ENCODE measurements at regions not wholly inside any gene's neighbourhood (a gene's known extent, or its start where the extent isn't known, plus 50 kb on each side); places are given as distances from the start of the nearest gene placed in this dataset.
A peak's percentile ranks its signal among the peaks of the same experiment; 100 is the strongest.

GRCh38 chr9:38342532-38342931, 50.0 kb upstream of the ALDH1B1 start:
- Mint-ChIP-seq H3K4me3 (no peak overlapping the region), H3K4me1 (no peaks in the 10 kb centered on the region), H3K9me3 (peaks cover 0 to 1% (median 0%) of the 10 kb centered on the region in 5 donors), H3K36me3 (no peaks in the 10 kb centered on the region), H3K27ac (no peak overlapping the region), H3K27me3 (peaks cover 14 to 36% of the 10 kb centered on the region in 2 donors)
- CTCF ChIA-PET, result no interaction called here
- Histone ChIP-seq H3K4me3 (ENCODE audit: low read length) (no peak overlapping the region), H3K36me3 (ENCODE audit: insufficient read depth, low read length) (no peaks in the 10 kb centered on the region), H3K27ac (ENCODE audit: low read depth, low read length) (no peak overlapping the region), H3K9me3 (ENCODE audit: low read length) (no peaks in the 10 kb centered on the region), H3K27me3 (ENCODE audit: insufficient read depth, low read length, poor library complexity, severe bottlenecking) (no peaks in the 10 kb centered on the region), H3K4me1 (ENCODE audit: insufficient read depth, low read length) (no peaks in the 10 kb centered on the region)
- DNase-seq, result no peak
- POLR2A ChIA-PET, result no interaction called here

GRCh38 chr9:38342096-38342495, 50.4 kb upstream of the ALDH1B1 start:
- H3K4me3 ChIP-seq (ENCODE audit: low read length), result no peak overlapping the region
- H3K4me1 Mint-ChIP-seq, result no peaks in the 10 kb centered on the region
- peaks cover 0 to 1% (median 0%) of the 10 kb centered on the region in 5 donors for H3K9me3 Mint-ChIP-seq
- ChIA-PET POLR2A (no interaction called here), CTCF (no interaction called here)
- H3K4me3 Mint-ChIP-seq, result no peak overlapping the region
- no peaks in the 10 kb centered on the region for H3K27me3 ChIP-seq (ENCODE audit: insufficient read depth, low read length, poor library complexity, severe bottlenecking)
- no peak overlapping the region for H3K27ac ChIP-seq (ENCODE audit: low read depth, low read length)
- peaks cover 12 to 36% of the 10 kb centered on the region in 2 donors for H3K27me3 Mint-ChIP-seq
- no peak overlapping the region for H3K27ac Mint-ChIP-seq
- no peak for DNase-seq
- no peaks in the 10 kb centered on the region for H3K36me3 Mint-ChIP-seq
- no peaks in the 10 kb centered on the region for H3K4me1 ChIP-seq (ENCODE audit: insufficient read depth, low read length)
- H3K36me3 ChIP-seq (ENCODE audit: insufficient read depth, low read length), result no peaks in the 10 kb centered on the region
- no peaks in the 10 kb centered on the region for H3K9me3 ChIP-seq (ENCODE audit: low read length)

DNA sequence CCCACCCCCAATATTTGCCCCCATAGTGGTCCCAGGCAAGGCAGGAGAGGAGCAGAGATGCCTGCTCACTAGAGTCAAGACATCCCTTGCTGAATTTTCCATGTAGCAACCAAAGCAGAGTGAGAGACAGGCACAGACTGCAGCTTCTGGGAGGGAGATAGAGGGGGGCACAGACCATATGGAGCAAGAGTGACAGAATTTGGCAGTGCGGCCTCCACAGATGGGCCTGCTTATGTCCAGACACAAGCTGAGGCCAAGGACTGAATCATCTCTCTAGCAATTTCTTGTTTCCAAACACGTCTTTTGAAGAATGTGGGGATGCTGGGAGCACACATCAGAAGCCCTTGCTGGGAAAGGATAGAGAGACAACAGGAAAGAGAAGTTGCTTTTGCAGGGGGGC, 53.0 kb upstream of the ALDH1B1 start:
- Histone ChIP-seq H3K4me3 (ENCODE audit: low read length) (no peak overlapping the region), H3K27me3 (ENCODE audit: insufficient read depth, low read length, poor library complexity, severe bottlenecking) (no peaks in the 10 kb centered on the region), H3K9me3 (ENCODE audit: low read length) (no peaks in the 10 kb centered on the region), H3K4me1 (ENCODE audit: insufficient read depth, low read length) (no peaks in the 10 kb centered on the region), H3K27ac (ENCODE audit: low read depth, low read length) (no peak overlapping the region), H3K36me3 (ENCODE audit: insufficient read depth, low read length) (no peaks in the 10 kb centered on the region)
- Mint-ChIP-seq H3K27ac (peak overlapping the region in 2 of 8 donors; percentile 4 to 51), H3K4me3 (no peak overlapping the region), H3K4me1 (no peaks in the 10 kb centered on the region), H3K27me3 (peaks cover 13 to 32% of the 10 kb centered on the region in 2 donors), H3K36me3 (no peaks in the 10 kb centered on the region), H3K9me3 (no peaks in the 10 kb centered on the region)
- CTCF ChIA-PET, result no interaction called here
- DNase-seq, result no peak
- POLR2A ChIA-PET, result no interaction called here

- no peak overlapping the region for H3K27ac ChIP-seq (ENCODE audit: low read depth, low read length)
- H3K36me3 ChIP-seq (ENCODE audit: insufficient read depth, low read length), result no peaks in the 10 kb centered on the region
- CTCF ChIA-PET, result no interaction called here
- POLR2A ChIA-PET, result no interaction called here
- Mint-ChIP-seq H3K36me3 (no peaks in the 10 kb centered on the region), H3K27me3 (peaks cover 13 to 32% of the 10 kb centered on the region in 2 donors), H3K4me1 (no peaks in the 10 kb centered on the region), H3K9me3 (no peaks in the 10 kb centered on the region), H3K4me3 (no peak overlapping the region), H3K27ac (no peak overlapping the region)
- no peaks in the 10 kb centered on the region for H3K4me1 ChIP-seq (ENCODE audit: insufficient read depth, low read length)
- no peaks in the 10 kb centered on the region for H3K27me3 ChIP-seq (ENCODE audit: insufficient read depth, low read length, poor library complexity, severe bottlenecking)
- H3K4me3 ChIP-seq (ENCODE audit: low read length), result no peak overlapping the region
- no peak for DNase-seq
- H3K9me3 ChIP-seq (ENCODE audit: low read length), result no peaks in the 10 kb centered on the region
Measured at GRCh38 chr9:38339087-38339486, 53.4 kb upstream of the ALDH1B1 start.

GRCh38 chr9:38338342-38339018, 54.0 kb upstream of the ALDH1B1 start:
- H3K27me3 ChIP-seq (ENCODE audit: insufficient read depth, low read length, poor library complexity, severe bottlenecking), result no peaks in the 10 kb centered on the region
- no peaks in the 10 kb centered on the region for H3K4me1 ChIP-seq (ENCODE audit: insufficient read depth, low read length)
- no peak overlapping the region for H3K27ac ChIP-seq (ENCODE audit: low read depth, low read length)
- no peak overlapping the region for H3K4me3 Mint-ChIP-seq
- H3K27ac Mint-ChIP-seq, result no peak overlapping the region
- H3K4me1 Mint-ChIP-seq, result no peaks in the 10 kb centered on the region
- no peaks in the 10 kb centered on the region for H3K36me3 ChIP-seq (ENCODE audit: insufficient read depth, low read length)
- H3K9me3 Mint-ChIP-seq, result no peaks in the 10 kb centered on the region
- no peak for DNase-seq
- H3K27me3 Mint-ChIP-seq, result peaks cover 13 to 32% of the 10 kb centered on the region in 2 donors
- POLR2A ChIA-PET, result no interaction called here
- no peak overlapping the region for H3K4me3 ChIP-seq (ENCODE audit: low read length)
- no peaks in the 10 kb centered on the region for H3K36me3 Mint-ChIP-seq
- no peaks in the 10 kb centered on the region for H3K9me3 ChIP-seq (ENCODE audit: low read length)
- CTCF ChIA-PET, result no interaction called here

DNA sequence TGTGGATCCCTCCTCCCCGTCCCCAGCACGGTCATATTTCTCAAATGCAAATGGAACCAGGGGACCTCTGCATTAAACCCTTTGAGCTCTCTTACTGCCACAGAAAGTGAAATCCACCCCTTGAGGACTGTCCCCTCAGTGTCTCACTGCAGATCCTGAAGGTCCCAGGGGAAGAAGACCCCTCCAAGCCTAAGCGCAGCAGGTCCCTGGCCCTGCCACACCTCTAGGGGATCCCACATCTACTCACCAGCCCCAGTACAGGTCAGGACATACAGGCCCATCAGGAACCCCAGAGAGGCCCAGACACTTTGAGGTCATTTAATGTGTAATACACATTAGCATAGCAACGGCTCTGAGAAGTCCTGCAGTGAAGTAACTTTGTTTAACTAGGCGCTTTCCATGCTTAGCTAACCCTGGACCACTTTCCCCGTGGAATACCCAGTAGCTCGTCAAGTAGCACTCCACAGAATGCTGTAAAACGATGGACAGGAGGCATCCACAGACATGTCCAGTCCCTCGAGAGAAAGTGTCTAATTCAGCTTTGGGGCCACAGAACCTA, 54.7 kb upstream of the ALDH1B1 start:
- Mint-ChIP-seq H3K27me3 (peaks cover 13 to 32% of the 10 kb centered on the region in 2 donors), H3K36me3 (no peaks in the 10 kb centered on the region), H3K9me3 (no peaks in the 10 kb centered on the region), H3K27ac (no peak overlapping the region), H3K4me3 (no peak overlapping the region), H3K4me1 (no peaks in the 10 kb centered on the region)
- Histone ChIP-seq H3K4me1 (ENCODE audit: insufficient read depth, low read length) (no peaks in the 10 kb centered on the region), H3K36me3 (ENCODE audit: insufficient read depth, low read length) (no peaks in the 10 kb centered on the region), H3K27ac (ENCODE audit: low read depth, low read length) (no peak overlapping the region), H3K9me3 (ENCODE audit: low read length) (no peaks in the 10 kb centered on the region), H3K4me3 (ENCODE audit: low read length) (no peak overlapping the region), H3K27me3 (ENCODE audit: insufficient read depth, low read length, poor library complexity, severe bottlenecking) (no peaks in the 10 kb centered on the region)
- DNase-seq, result no peak
- ChIA-PET POLR2A (no interaction called here), CTCF (no interaction called here)

DNA sequence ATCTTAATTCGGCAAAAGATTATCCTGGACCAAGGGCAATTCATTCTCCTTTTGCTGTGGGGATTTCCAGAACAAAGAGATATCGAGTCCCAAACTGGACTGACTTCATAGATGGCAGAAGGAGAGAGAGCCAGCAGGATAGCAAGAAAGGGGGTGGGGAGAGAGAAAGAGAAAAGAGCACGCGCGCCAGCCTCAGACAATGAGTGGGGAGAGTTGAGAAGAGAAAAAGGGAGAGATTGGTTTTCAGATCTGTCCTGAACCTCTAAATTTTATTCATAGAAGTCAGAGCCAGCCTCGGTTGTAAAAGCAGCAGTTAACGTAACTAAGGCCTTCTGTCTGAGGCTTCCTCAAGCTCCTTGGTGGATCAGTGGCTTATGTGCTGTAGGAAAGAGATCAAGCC, 55.3 kb upstream of the ALDH1B1 start:
- no peaks in the 10 kb centered on the region for H3K36me3 ChIP-seq (ENCODE audit: insufficient read depth, low read length)
- ChIA-PET POLR2A (no interaction called here), CTCF (no interaction called here)
- H3K36me3 Mint-ChIP-seq, result no peaks in the 10 kb centered on the region
- no peak overlapping the region for H3K4me3 ChIP-seq (ENCODE audit: low read length)
- no peak overlapping the region for H3K27ac ChIP-seq (ENCODE audit: low read depth, low read length)
- H3K4me1 ChIP-seq (ENCODE audit: insufficient read depth, low read length), result no peaks in the 10 kb centered on the region
- no peaks in the 10 kb centered on the region for H3K27me3 ChIP-seq (ENCODE audit: insufficient read depth, low read length, poor library complexity, severe bottlenecking)
- H3K4me1 Mint-ChIP-seq, result no peaks in the 10 kb centered on the region
- no peak for DNase-seq
- peaks cover 13 to 32% of the 10 kb centered on the region in 2 donors for H3K27me3 Mint-ChIP-seq
- no peaks in the 10 kb centered on the region for H3K9me3 ChIP-seq (ENCODE audit: low read length)
- no peaks in the 10 kb centered on the region for H3K9me3 Mint-ChIP-seq
- no peak overlapping the region for H3K4me3 Mint-ChIP-seq
- no peak overlapping the region for H3K27ac Mint-ChIP-seq

GRCh38 chr9:38336341-38336740, 56.2 kb upstream of the ALDH1B1 start:
- Mint-ChIP-seq H3K27me3 (peaks cover 10 to 32% of the 10 kb centered on the region in 2 donors), H3K9me3 (no peaks in the 10 kb centered on the region), H3K4me1 (no peaks in the 10 kb centered on the region), H3K27ac (no peak overlapping the region), H3K36me3 (no peaks in the 10 kb centered on the region), H3K4me3 (no peak overlapping the region)
- Histone ChIP-seq H3K4me3 (ENCODE audit: low read length) (no peak overlapping the region), H3K4me1 (ENCODE audit: insufficient read depth, low read length) (no peaks in the 10 kb centered on the region), H3K36me3 (ENCODE audit: insufficient read depth, low read length) (no peaks in the 10 kb centered on the region), H3K9me3 (ENCODE audit: low read length) (no peaks in the 10 kb centered on the region), H3K27me3 (ENCODE audit: insufficient read depth, low read length, poor library complexity, severe bottlenecking) (no peaks in the 10 kb centered on the region), H3K27ac (ENCODE audit: low read depth, low read length) (no peak overlapping the region)
- DNase-seq, result no peak
- ChIA-PET POLR2A (no interaction called here), CTCF (no interaction called here)
